Loucy (cell line): ENCODE measurements at regions not wholly inside any gene's neighbourhood (a gene's known extent, or its start where the extent isn't known, plus 50 kb on each side); places are given as distances from the start of the nearest gene placed in this dataset.

Experiments
- H2AFZ ChIP-seq: fragments of 200-600 bp; sonication (generic); 2 replicates; pipeline ENCODE4 v1.6.0; 2016; ENCODE audit warnings: antibody characterized with exemption, mild to moderate bottlenecking, low read length, moderate library complexity
- H3F3A ChIP-seq: fragments of 200-600 bp; 2 replicates; pipeline ENCODE4 v1.6.0; 2016; ENCODE audit warnings: antibody characterized with exemption, low read depth, mild to moderate bottlenecking
- H3K27me3 ChIP-seq: fragments of 200-600 bp; sonication (generic); 2 replicates; pipeline ENCODE4 v1.6.1; 2014; ENCODE audit warnings: low read length, mild to moderate bottlenecking; ENCODE audit not compliant: insufficient read depth, poor library complexity, severe bottlenecking
- H3K36me3 ChIP-seq: fragments of 200-600 bp; sonication (generic); 2 replicates; pipeline ENCODE4 v1.6.1; 2016; ENCODE audit warnings: low read length; ENCODE audit not compliant: insufficient read depth
- H3K4me1 ChIP-seq: fragments of 200-600 bp; sonication (generic); 2 replicates; pipeline ENCODE4 v1.5.1; 2014; ENCODE audit warnings: low read length, mild to moderate bottlenecking; ENCODE audit not compliant: insufficient read depth, poor library complexity, severe bottlenecking
- H3K4me2 ChIP-seq: fragments of 200-600 bp; sonication (generic); 2 replicates; pipeline ENCODE4 v1.6.0; 2014; ENCODE audit warnings: antibody characterized with exemption, low read length, low read depth, mild to moderate bottlenecking; ENCODE audit not compliant: poor library complexity, severe bottlenecking
- H3K4me3 ChIP-seq: fragments of 200-600 bp; sonication (generic); 2 replicates; pipeline ENCODE4 v1.5.1; 2014; ENCODE audit warnings: low read length, mild to moderate bottlenecking, mixed read lengths; ENCODE audit not compliant: poor library complexity, severe bottlenecking
- H3K79me2 ChIP-seq: fragments of 200-600 bp; sonication (generic); 2 replicates; pipeline ENCODE4 v1.6.1; 2014; ENCODE audit warnings: low read length; ENCODE audit not compliant: insufficient read depth
- H3K9ac ChIP-seq: fragments of 200-600 bp; sonication (generic); 2 replicates; pipeline ENCODE4 v1.6.0; 2014; ENCODE audit warnings: mild to moderate bottlenecking, low read depth, low read length, moderate library complexity; ENCODE audit not compliant: poor library complexity, severe bottlenecking
- H3K9me2 ChIP-seq: fragments of 200-600 bp; sonication (generic); replicated peaks from 2 replicates; pipeline ENCODE4 v1.6.1; 2016; ENCODE audit warnings: low read depth, low read length, mixed read lengths
- H3K9me3 ChIP-seq: fragments of 200-600 bp; sonication (generic); 2 replicates; pipeline ENCODE4 v1.6.1; 2014; ENCODE audit warnings: mild to moderate bottlenecking, antibody characterized with exemption, low read length, low read depth; ENCODE audit not compliant: insufficient read depth
- H4K20me1 ChIP-seq: fragments of 200-600 bp; sonication (generic); 2 replicates; pipeline ENCODE4 v1.6.0; 2014; ENCODE audit warnings: antibody characterized with exemption, low read length, mild to moderate bottlenecking; ENCODE audit not compliant: insufficient read depth, poor library complexity, severe bottlenecking
- EZH2phosphoT487 ChIP-seq: fragments of 200-600 bp; IDR thresholded peaks from 2 replicates; pipeline ENCODE4 v1.6.1; 2018; ENCODE audit warnings: antibody characterized with exemption, mild to moderate bottlenecking, moderate library complexity, borderline replicate concordance
- TF ChIP-seq, protein P1 (sequence below): fragments of 200-600 bp; sonication (generic); conservative IDR thresholded peaks from 2 replicates; pipeline ENCODE4 v1.5.1; 2014; ENCODE audit warnings: mild to moderate bottlenecking, antibody characterized with exemption, low read length

DNA sequence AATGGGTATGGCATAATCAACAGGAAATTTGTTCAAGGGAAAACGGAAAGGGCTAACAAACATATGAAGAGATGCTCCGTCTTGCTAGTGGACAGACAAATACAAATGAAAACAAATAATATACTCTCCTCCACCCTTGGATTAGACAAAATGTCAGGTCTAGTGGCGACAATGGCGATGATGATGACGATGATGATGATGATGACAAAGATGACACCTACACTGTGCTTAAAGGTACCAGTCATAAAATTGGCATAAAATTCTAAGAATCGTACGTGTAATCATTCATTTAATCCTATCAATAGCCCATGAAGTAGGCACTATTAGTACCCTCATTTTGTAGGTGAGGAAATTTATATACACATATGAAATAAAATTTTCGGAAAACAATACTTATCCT is 174.6 kb downstream of the PMP22 start:
- no peaks in the 10 kb centered on the region for H3K79me2 ChIP-seq
- H3K9ac ChIP-seq: no peak overlapping the region
- H3K9me2 ChIP-seq: no peaks in the 10 kb centered on the region
- no peaks in the 10 kb centered on the region for H4K20me1 ChIP-seq
- no peaks in the 10 kb centered on the region for H3K4me1 ChIP-seq
- TF ChIP-seq, protein P1, sequence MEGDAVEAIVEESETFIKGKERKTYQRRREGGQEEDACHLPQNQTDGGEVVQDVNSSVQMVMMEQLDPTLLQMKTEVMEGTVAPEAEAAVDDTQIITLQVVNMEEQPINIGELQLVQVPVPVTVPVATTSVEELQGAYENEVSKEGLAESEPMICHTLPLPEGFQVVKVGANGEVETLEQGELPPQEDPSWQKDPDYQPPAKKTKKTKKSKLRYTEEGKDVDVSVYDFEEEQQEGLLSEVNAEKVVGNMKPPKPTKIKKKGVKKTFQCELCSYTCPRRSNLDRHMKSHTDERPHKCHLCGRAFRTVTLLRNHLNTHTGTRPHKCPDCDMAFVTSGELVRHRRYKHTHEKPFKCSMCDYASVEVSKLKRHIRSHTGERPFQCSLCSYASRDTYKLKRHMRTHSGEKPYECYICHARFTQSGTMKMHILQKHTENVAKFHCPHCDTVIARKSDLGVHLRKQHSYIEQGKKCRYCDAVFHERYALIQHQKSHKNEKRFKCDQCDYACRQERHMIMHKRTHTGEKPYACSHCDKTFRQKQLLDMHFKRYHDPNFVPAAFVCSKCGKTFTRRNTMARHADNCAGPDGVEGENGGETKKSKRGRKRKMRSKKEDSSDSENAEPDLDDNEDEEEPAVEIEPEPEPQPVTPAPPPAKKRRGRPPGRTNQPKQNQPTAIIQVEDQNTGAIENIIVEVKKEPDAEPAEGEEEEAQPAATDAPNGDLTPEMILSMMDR: no peak
- TF ChIP-seq EZH2phosphoT487: no peak
- H3K4me3 ChIP-seq: no peak overlapping the region
- H2AFZ ChIP-seq: no peak overlapping the region
- no peaks in the 10 kb centered on the region for H3F3A ChIP-seq
- no peaks in the 10 kb centered on the region for H3K9me3 ChIP-seq
- H3K4me2 ChIP-seq: no peak overlapping the region
- no peaks in the 10 kb centered on the region for H3K36me3 ChIP-seq
- no peaks in the 10 kb centered on the region for H3K27me3 ChIP-seq

DNA sequence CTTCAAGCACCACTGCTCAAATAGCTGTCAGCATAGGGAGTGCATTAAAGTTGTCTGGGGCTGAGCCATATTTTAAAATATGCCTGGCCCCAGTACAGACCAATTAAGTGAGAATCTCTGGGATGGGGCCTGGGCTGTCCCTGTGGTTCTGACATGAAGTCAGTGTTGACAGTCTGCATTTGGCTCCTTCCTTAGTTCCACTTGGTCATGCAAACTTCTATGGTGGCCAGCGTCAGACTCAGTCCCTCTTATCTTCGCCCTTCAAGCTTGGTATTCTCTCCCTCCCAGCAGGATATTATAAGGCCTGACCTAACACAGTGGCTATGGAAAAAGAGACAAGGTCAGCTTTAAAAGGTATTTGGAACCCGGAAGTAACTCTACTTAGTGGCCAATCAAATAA is 177.2 kb downstream of the PMP22 start:
- H3K4me1 ChIP-seq: no peaks in the 10 kb centered on the region
- H3K36me3 ChIP-seq: no peaks in the 10 kb centered on the region
- H3K9me3 ChIP-seq: no peaks in the 10 kb centered on the region
- H3K9ac ChIP-seq: no peak overlapping the region
- H3K4me2 ChIP-seq: no peak overlapping the region
- no peaks in the 10 kb centered on the region for H3K79me2 ChIP-seq
- no peaks in the 10 kb centered on the region for H4K20me1 ChIP-seq
- H3F3A ChIP-seq: no peaks in the 10 kb centered on the region
- no peak overlapping the region for H2AFZ ChIP-seq
- TF ChIP-seq, protein P1: no peak
- TF ChIP-seq EZH2phosphoT487: no peak
- H3K9me2 ChIP-seq: no peaks in the 10 kb centered on the region
- H3K4me3 ChIP-seq: no peak overlapping the region
- no peaks in the 10 kb centered on the region for H3K27me3 ChIP-seq

DNA sequence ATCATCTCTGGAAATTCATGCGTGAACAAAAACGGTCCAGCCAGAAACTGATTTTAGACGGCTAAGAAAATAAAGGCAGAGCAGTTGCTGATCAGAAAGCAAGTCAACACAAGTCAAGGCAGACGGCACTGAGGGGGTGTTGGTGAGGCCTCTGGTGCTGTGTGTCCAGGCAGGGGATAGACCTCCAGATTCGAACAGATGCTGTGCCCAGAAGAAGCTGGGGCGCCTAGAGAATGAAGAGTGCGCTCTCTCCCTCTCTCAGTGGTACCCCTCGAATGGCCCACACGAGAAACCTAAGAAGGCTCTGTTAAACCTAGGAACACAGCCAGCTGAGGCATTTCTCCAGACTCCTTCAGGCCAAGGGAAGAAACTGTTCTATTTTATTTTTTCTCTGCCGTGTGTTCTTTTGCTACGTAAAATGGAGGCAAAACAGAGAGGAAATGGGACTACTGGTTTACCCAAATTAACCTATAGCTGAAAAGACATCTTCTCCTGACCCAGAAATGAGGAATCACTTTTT is 178.3 kb downstream of the PMP22 start:
- H4K20me1 ChIP-seq: no peaks in the 10 kb centered on the region
- no peaks in the 10 kb centered on the region for H3K9me3 ChIP-seq
- no peaks in the 10 kb centered on the region for H3K4me1 ChIP-seq
- no peak overlapping the region for H3K4me3 ChIP-seq
- no peaks in the 10 kb centered on the region for H3K9me2 ChIP-seq
- H3K9ac ChIP-seq: no peak overlapping the region
- no peaks in the 10 kb centered on the region for H3F3A ChIP-seq
- no peaks in the 10 kb centered on the region for H3K27me3 ChIP-seq
- no peak overlapping the region for H3K4me2 ChIP-seq
- H2AFZ ChIP-seq: no peak overlapping the region
- H3K79me2 ChIP-seq: no peaks in the 10 kb centered on the region
- TF ChIP-seq, protein P1: no peak
- TF ChIP-seq EZH2phosphoT487: no peak
- H3K36me3 ChIP-seq: no peaks in the 10 kb centered on the region
